CD4-positive, alpha-beta T cell (primary cell): ENCODE measurements at regions not wholly inside any gene's neighbourhood (a gene's known extent, or its start where the extent isn't known, plus 50 kb on each side); places are given as distances from the start of the nearest gene placed in this dataset.

Experiments
- ATAC-seq: fragments of 200-7000 bp; cut with Tn5 transposase; one replicate; pipeline ENCODE4 v1.10.0; 2022; ENCODE audit warnings: mild to moderate bottlenecking; ENCODE audit not compliant: poor library complexity
- CTCF ChIA-PET: fragments of 350-600 bp; sonication (Branson Sonifier 250); formaldehyde crosslinking; loops from one replicate; lab custom pipeline; 2021; ENCODE audit warnings: antibody characterized with exemption, inconsistent platforms; lab: Charles Lee
- POLR2A ChIA-PET: fragments of 350-600 bp; sonication (Branson Sonifier 250); formaldehyde crosslinking; loops from one replicate; lab custom pipeline; 2021; ENCODE audit warnings: antibody characterized with exemption, inconsistent platforms; lab: Charles Lee
- DNase-seq, 14 experiments: peaks; one replicate each; pipeline ENCODE4 v3.0.0-alpha.2; 2013 to 2020; ENCODE audit warnings: mixed read lengths in 2 of 14
- H3K27ac ChIP-seq, 2 donors: one replicate each; pipeline versions ENCODE4 v1.5.1 to v1.7.0; 2013; ENCODE audit warnings: low read length in 2 of 2, low read depth in 1 of 2, mild to moderate bottlenecking in 1 of 2
- H3K27me3 ChIP-seq, 2 experiments: 1 replicate in 1 of 2; 2 replicates in 1 of 2; pipeline versions ENCODE4 v1.6.1 to v1.7.0; 2013; ENCODE audit warnings: low read length in 2 of 2, control low read depth in 1 of 2, mild to moderate bottlenecking in 1 of 2, moderate library complexity in 1 of 2; ENCODE audit not compliant: insufficient read depth in 2 of 2, control insufficient read depth in 1 of 2
- H3K36me3 ChIP-seq: one replicate; pipeline ENCODE4 v1.6.1; 2013; ENCODE audit warnings: low read length, control low read depth; ENCODE audit not compliant: insufficient read depth
- H3K4me1 ChIP-seq: one replicate; pipeline ENCODE4 v1.6.1; 2013; ENCODE audit warnings: low read length, control low read depth; ENCODE audit not compliant: insufficient read depth
- H3K4me3 ChIP-seq: one replicate; pipeline ENCODE4 v1.5.1; 2013; ENCODE audit warnings: mild to moderate bottlenecking, low read length, moderate library complexity
- H3K9me3 ChIP-seq, 2 experiments: 1 replicate in 1 of 2; 2 replicates in 1 of 2; pipeline versions ENCODE4 v1.6.1 to v1.7.0; 2013; ENCODE audit warnings: low read length in 2 of 2, mild to moderate bottlenecking in 2 of 2, control low read depth in 1 of 2, moderate library complexity in 1 of 2; ENCODE audit not compliant: control insufficient read depth in 1 of 2, insufficient read depth in 1 of 2
- H3K27ac Mint-ChIP-seq: one replicate; pipeline ENCODE4 v1.8.0; 2020; ENCODE audit warnings: mixed read lengths
- H3K27me3 Mint-ChIP-seq: one replicate; pipeline ENCODE4 v1.8.0; 2021; ENCODE audit warnings: mixed read lengths
- H3K36me3 Mint-ChIP-seq: one replicate; pipeline ENCODE4 v1.8.0; 2021; ENCODE audit warnings: low read depth, mixed read lengths
- H3K4me1 Mint-ChIP-seq: one replicate; pipeline ENCODE4 v1.8.0; 2021; ENCODE audit warnings: low read depth, mixed read lengths
- H3K4me3 Mint-ChIP-seq: one replicate; pipeline ENCODE4 v1.8.0; 2020; ENCODE audit warnings: mild to moderate bottlenecking, mixed read lengths
- H3K9me3 Mint-ChIP-seq: one replicate; pipeline ENCODE4 v1.8.0; 2020; ENCODE audit warnings: mixed read lengths
- CTCF ChIP-seq: fragments of 200-600 bp; IDR thresholded peaks from one replicate; pipeline ENCODE4 v1.8.0; 2022; ENCODE audit warnings: antibody characterized with exemption, mild to moderate bottlenecking
- intact Hi-C, 2 experiments: fragments of 100-400 bp; cut with DNase I in 1 of 2; cut with micrococcal nuclease in 1 of 2; formaldehyde crosslinking; loops; one replicate each; pipeline versions ENCODE4 v1.15.1 to v1.9.0; 2023 to 2025; cut with DNase I, micrococcal nuclease

GRCh38 chr21:26674323-26674722 lies 101.2 kb upstream of the CYYR1 start:
- Mint-ChIP-seq H3K4me3 (no peak overlapping the region), H3K27me3 (peaks cover 13% of the 10 kb centered on the region), H3K4me1 (no peaks in the 10 kb centered on the region), H3K36me3 (no peaks in the 10 kb centered on the region), H3K27ac (no peak overlapping the region), H3K9me3 (no peaks in the 10 kb centered on the region)
- DNase-seq (no peak), ATAC-seq (no peak)
- Histone ChIP-seq H3K4me1 (no peaks in the 10 kb centered on the region), H3K27me3 (no peaks in the 10 kb centered on the region), H3K4me3 (no peak overlapping the region), H3K9me3 (peaks cover 0 to 3% of the 10 kb centered on the region in 2 experiments), H3K36me3 (no peaks in the 10 kb centered on the region), H3K27ac (no peak overlapping the region)
- intact Hi-C loops = no loop called here
- CTCF ChIA-PET = no interaction called here
- TF ChIP-seq CTCF = no peak
- POLR2A ChIA-PET = no interaction called here

GRCh38 chr21:26669215-26669764 lies 96.2 kb upstream of the CYYR1 start:
- Mint-ChIP-seq H3K27ac (no peak overlapping the region), H3K9me3 (peaks cover 9% of the 10 kb centered on the region), H3K4me1 (no peaks in the 10 kb centered on the region), H3K27me3 (peaks cover 21% of the 10 kb centered on the region), H3K36me3 (no peaks in the 10 kb centered on the region), H3K4me3 (no peak overlapping the region)
- H3K9me3 ChIP-seq = peaks cover 0 to 8% of the 10 kb centered on the region in 2 experiments
- H3K36me3 ChIP-seq = no peaks in the 10 kb centered on the region
- POLR2A ChIA-PET = no interaction called here
- H3K27me3 ChIP-seq = no peaks in the 10 kb centered on the region
- no peak for ATAC-seq
- TF ChIP-seq CTCF = no peak
- no peaks in the 10 kb centered on the region for H3K4me1 ChIP-seq
- intact Hi-C loops = no loop called here
- H3K27ac ChIP-seq = no peak overlapping the region
- CTCF ChIA-PET = no interaction called here
- no peak for DNase-seq
- H3K4me3 ChIP-seq = no peak overlapping the region

GRCh38 chr21:26659757-26660156 lies 86.7 kb upstream of the CYYR1 start:
- H3K36me3 ChIP-seq = no peaks in the 10 kb centered on the region
- Mint-ChIP-seq H3K4me1 (no peaks in the 10 kb centered on the region), H3K36me3 (no peaks in the 10 kb centered on the region), H3K4me3 (no peak overlapping the region), H3K27ac (no peak overlapping the region), H3K9me3 (no peaks in the 10 kb centered on the region), H3K27me3 (no peaks in the 10 kb centered on the region)
- intact Hi-C loops = no loop called here
- CTCF ChIA-PET = no interaction called here
- TF ChIP-seq CTCF = no peak
- no peak for DNase-seq
- no peaks in the 10 kb centered on the region for H3K27me3 ChIP-seq
- ATAC-seq = no peak
- POLR2A ChIA-PET = no interaction called here
- no peaks in the 10 kb centered on the region for H3K9me3 ChIP-seq
- no peak overlapping the region for H3K4me3 ChIP-seq
- H3K4me1 ChIP-seq = no peaks in the 10 kb centered on the region
- H3K27ac ChIP-seq = no peak overlapping the region
